A673 (cell line): ENCODE measurements at regions not wholly inside any gene's neighbourhood (a gene's known extent, or its start where the extent isn't known, plus 50 kb on each side); places are given as distances from the start of the nearest gene placed in this dataset.

Source experiments
- BruUV-seq: library from RNA; stranded (reverse); fragments of 400-500 nt; replicated peaks from 2 replicates; lab custom pipeline; 2021; lab: Mats Ljungman, UMichigan
- CTCF ChIA-PET: fragments of 300-600 bp; sonication (Branson Sonifier 250); formaldehyde crosslinking; loops from one replicate; lab custom pipeline; 2022; ENCODE audit warnings: antibody characterized with exemption; lab: Charles Lee
- POLR2A ChIA-PET: fragments of 300-600 bp; sonication (Branson Sonifier 250); formaldehyde crosslinking; loops from one replicate; lab custom pipeline; 2022; ENCODE audit warnings: antibody characterized with exemption; ENCODE audit not compliant: low non-redundant PET; lab: Charles Lee
- DNase-seq: peaks from one replicate; pipeline ENCODE4 v3.0.0-alpha.2; 2015; ENCODE audit warnings: low spot score
- H3K27ac ChIP-seq: fragments of 200-600 bp; sonication (generic); 2 replicates; pipeline ENCODE4 v1.5.1; 2016; ENCODE audit warnings: mixed run types, low read depth, mild to moderate bottlenecking, mixed read lengths, antibody characterized with exemption, low read length; ENCODE audit not compliant: poor library complexity, severe bottlenecking
- H3K27me3 ChIP-seq: fragments of 200-600 bp; sonication (generic); replicated peaks from 2 replicates; pipeline ENCODE4 v1.6.1; 2017; ENCODE audit warnings: mixed run types, low read depth, mild to moderate bottlenecking, mixed read lengths, antibody characterized with exemption, low read length; ENCODE audit not compliant: insufficient read depth, poor library complexity
- H3K36me3 ChIP-seq: fragments of 200-600 bp; sonication (generic); 2 replicates; pipeline ENCODE4 v1.6.1; 2016; ENCODE audit warnings: mixed run types, mild to moderate bottlenecking, mixed read lengths, antibody characterized with exemption, low read length; ENCODE audit not compliant: insufficient read depth, poor library complexity, severe bottlenecking
- H3K4me1 ChIP-seq: fragments of 200-600 bp; sonication (generic); 2 replicates; pipeline ENCODE4 v1.6.1; 2017; ENCODE audit warnings: mixed run types, mild to moderate bottlenecking, mixed read lengths, antibody characterized with exemption, low read length; ENCODE audit not compliant: insufficient read depth, poor library complexity, severe bottlenecking
- H3K4me3 ChIP-seq: fragments of 200-600 bp; sonication (generic); 2 replicates; pipeline ENCODE4 v1.5.1; 2016; ENCODE audit warnings: low read depth, mixed run types, mild to moderate bottlenecking, mixed read lengths, low read length; ENCODE audit not compliant: poor library complexity, severe bottlenecking
- H3K9me3 ChIP-seq: fragments of 200-600 bp; sonication (generic); 2 replicates; pipeline ENCODE4 v1.6.1; 2016; ENCODE audit warnings: mixed run types, low read depth, mild to moderate bottlenecking, mixed read lengths, antibody characterized with exemption, low read length; ENCODE audit not compliant: poor library complexity, severe bottlenecking
- EZH2 ChIP-seq: fragments of 200-600 bp; sonication (generic); IDR thresholded peaks from 2 replicates; pipeline ENCODE4 v1.6.1; 2017; ENCODE audit warnings: borderline replicate concordance, low read depth, mild to moderate bottlenecking, mixed read lengths, antibody characterized with exemption, low read length; ENCODE audit not compliant: poor library complexity, severe bottlenecking
- intact Hi-C: fragments of 100-400 bp; cut with micrococcal nuclease; formaldehyde crosslinking; loops from one replicate; pipeline ENCODE4 v1.10.0; 2022; ENCODE audit not compliant: unreplicated experiment
- TF ChIP-seq, protein P1 (sequence below): fragments of 300-800, 200-600 bp; sonication (generic); conservative IDR thresholded peaks from 2 replicates; pipeline ENCODE4 v1.5.1; 2017; ENCODE audit warnings: low read depth, mild to moderate bottlenecking, antibody characterized with exemption, low read length, moderate library complexity, mixed read lengths

- DNase-seq, result no peak
- intact Hi-C loops, result no loop called here
Measured at GRCh38 chr10:128416231-128416630, 290.0 kb upstream of the MKI67 start.

GRCh38 chr10:128417826-128418225 is 291.6 kb upstream of the MKI67 start:
- TF ChIP-seq EZH2, result no peak
- TF ChIP-seq, protein P1, sequence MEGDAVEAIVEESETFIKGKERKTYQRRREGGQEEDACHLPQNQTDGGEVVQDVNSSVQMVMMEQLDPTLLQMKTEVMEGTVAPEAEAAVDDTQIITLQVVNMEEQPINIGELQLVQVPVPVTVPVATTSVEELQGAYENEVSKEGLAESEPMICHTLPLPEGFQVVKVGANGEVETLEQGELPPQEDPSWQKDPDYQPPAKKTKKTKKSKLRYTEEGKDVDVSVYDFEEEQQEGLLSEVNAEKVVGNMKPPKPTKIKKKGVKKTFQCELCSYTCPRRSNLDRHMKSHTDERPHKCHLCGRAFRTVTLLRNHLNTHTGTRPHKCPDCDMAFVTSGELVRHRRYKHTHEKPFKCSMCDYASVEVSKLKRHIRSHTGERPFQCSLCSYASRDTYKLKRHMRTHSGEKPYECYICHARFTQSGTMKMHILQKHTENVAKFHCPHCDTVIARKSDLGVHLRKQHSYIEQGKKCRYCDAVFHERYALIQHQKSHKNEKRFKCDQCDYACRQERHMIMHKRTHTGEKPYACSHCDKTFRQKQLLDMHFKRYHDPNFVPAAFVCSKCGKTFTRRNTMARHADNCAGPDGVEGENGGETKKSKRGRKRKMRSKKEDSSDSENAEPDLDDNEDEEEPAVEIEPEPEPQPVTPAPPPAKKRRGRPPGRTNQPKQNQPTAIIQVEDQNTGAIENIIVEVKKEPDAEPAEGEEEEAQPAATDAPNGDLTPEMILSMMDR, result no peak
- CTCF ChIA-PET, result interaction anchor here (0.7 kb wide), 1 partner anchor 680 kb away, joined by 5 read pairs; no protein-coding TSS in a partner anchor
- intact Hi-C loops, result no loop called here
- BruUV-seq, result no TSS peak
- DNase-seq, result no peak
- Histone ChIP-seq H3K9me3 (no peaks in the 10 kb centered on the region), H3K36me3 (no peaks in the 10 kb centered on the region), H3K27me3 (peaks cover 58% of the 10 kb centered on the region), H3K27ac (no peak overlapping the region), H3K4me1 (no peaks in the 10 kb centered on the region), H3K4me3 (no peak overlapping the region)
- POLR2A ChIA-PET, result no interaction called here

More at GRCh38 chr10:128416231-128416630, 290.0 kb upstream of the MKI67 start:
- no peaks in the 10 kb centered on the region for H3K36me3 ChIP-seq
- POLR2A ChIA-PET, result no interaction called here
- no peaks in the 10 kb centered on the region for H3K4me1 ChIP-seq
- CTCF ChIA-PET, result no interaction called here
- H3K9me3 ChIP-seq, result no peaks in the 10 kb centered on the region
- TF ChIP-seq, protein P1, result no peak
- no peak for TF ChIP-seq EZH2
- H3K4me3 ChIP-seq, result no peak overlapping the region
- H3K27me3 ChIP-seq, result peaks cover 42% of the 10 kb centered on the region
- no TSS peak for BruUV-seq
- no peak overlapping the region for H3K27ac ChIP-seq

DNA sequence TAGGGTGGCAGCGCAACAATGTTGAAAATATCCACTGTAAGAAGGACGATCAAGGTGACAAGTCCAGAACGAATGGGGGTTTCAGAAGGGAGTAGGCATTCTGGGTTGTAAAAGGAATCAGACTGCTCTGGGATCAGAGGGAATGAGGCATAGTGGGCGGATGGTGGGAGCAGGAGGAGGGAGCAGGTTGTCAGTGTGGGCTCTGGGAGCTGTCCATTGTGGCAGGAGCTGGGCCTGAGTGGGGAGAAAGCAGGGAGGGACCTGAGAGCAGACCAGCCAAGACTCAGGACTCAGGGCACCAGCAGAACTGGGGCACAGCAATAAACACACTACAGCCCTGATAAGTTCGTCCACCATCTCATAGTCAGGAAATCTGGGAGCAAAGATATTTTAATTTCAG is 292.6 kb upstream of the MKI67 start:
- Histone ChIP-seq H3K27ac (no peak overlapping the region), H3K4me3 (no peak overlapping the region), H3K27me3 (peaks cover 59% of the 10 kb centered on the region), H3K4me1 (no peaks in the 10 kb centered on the region), H3K9me3 (no peaks in the 10 kb centered on the region), H3K36me3 (no peaks in the 10 kb centered on the region)
- intact Hi-C loops, result no loop called here
- ChIA-PET POLR2A (no interaction called here), CTCF (no interaction called here)
- TF ChIP-seq, protein P1, result no peak
- DNase-seq, result no peak
- BruUV-seq, result no TSS peak
